OCI-LY7 (cell line): ENCODE measurements at regions not wholly inside any gene's neighbourhood (a gene's known extent, or its start where the extent isn't known, plus 50 kb on each side); places are given as distances from the start of the nearest gene placed in this dataset.

Experiments used
- BruUV-seq: library from RNA; stranded (reverse); fragments of 400-500 nt; replicated peaks from 2 replicates; lab custom pipeline; 2021; lab: Mats Ljungman, UMichigan
- CTCF ChIA-PET: fragments of 300-600 bp; sonication (Branson Sonifier 250); formaldehyde crosslinking; loops from one replicate; lab custom pipeline; 2022; ENCODE audit warnings: antibody characterized with exemption; ENCODE audit not compliant: unreplicated experiment; lab: Charles Lee
- POLR2A ChIA-PET: fragments of 300-600 bp; sonication (Branson Sonifier 250); formaldehyde crosslinking; loops from one replicate; lab custom pipeline; 2022; ENCODE audit warnings: antibody characterized with exemption; lab: Charles Lee
- DNase-seq: peaks from one replicate; pipeline ENCODE4 v3.0.0-alpha.2; 2015; ENCODE audit warnings: low spot score
- H2AFZ ChIP-seq: fragments of 200-600 bp; sonication (generic), shearing (Covaris generic); 2 replicates; pipeline ENCODE4 v1.6.1; 2014; ENCODE audit warnings: mild to moderate bottlenecking, antibody characterized with exemption, low read length, moderate library complexity
- H3K27ac ChIP-seq: fragments of 200-600 bp; sonication (generic); 2 replicates; pipeline ENCODE4 v1.5.1; 2014; ENCODE audit warnings: mixed run types, low read depth, mild to moderate bottlenecking, moderate library complexity, low read length, inconsistent platforms; ENCODE audit not compliant: poor library complexity, severe bottlenecking
- H3K36me3 ChIP-seq: fragments of 200-600 bp; sonication (generic); 2 replicates; pipeline ENCODE4 v1.6.1; 2014; ENCODE audit warnings: mild to moderate bottlenecking, antibody characterized with exemption, low read length, moderate library complexity, mixed read lengths; ENCODE audit not compliant: insufficient read depth
- H3K4me1 ChIP-seq: fragments of 200-600 bp; sonication (generic); 2 replicates; pipeline ENCODE4 v1.5.1; 2014; ENCODE audit warnings: mild to moderate bottlenecking, low read length; ENCODE audit not compliant: insufficient read depth, poor library complexity, severe bottlenecking
- H3K4me2 ChIP-seq: fragments of 200-600 bp; sonication (generic); 2 replicates; pipeline ENCODE4 v1.6.1; 2014; ENCODE audit warnings: mild to moderate bottlenecking, low read length
- H3K4me3 ChIP-seq: fragments of 200-600 bp; sonication (generic); 2 replicates; pipeline ENCODE4 v1.5.1; 2014; ENCODE audit warnings: mild to moderate bottlenecking, low read depth, low read length; ENCODE audit not compliant: poor library complexity, severe bottlenecking
- H3K79me2 ChIP-seq: fragments of 200-600 bp; sonication (generic); 2 replicates; pipeline ENCODE4 v1.6.1; 2016; ENCODE audit warnings: low read depth, mild to moderate bottlenecking, low read length, moderate library complexity, mixed read lengths; ENCODE audit not compliant: insufficient read depth
- H3K9me2 ChIP-seq: fragments of 200-600 bp; sonication (generic); 2 replicates; pipeline ENCODE4 v1.6.1; 2016; ENCODE audit warnings: mild to moderate bottlenecking, low read length, mixed read lengths; ENCODE audit not compliant: insufficient read depth
- H3K9me3 ChIP-seq: fragments of 200-600 bp; sonication (generic); 2 replicates; pipeline ENCODE4 v1.6.1; 2014; ENCODE audit warnings: mild to moderate bottlenecking, mixed run types, low read length, mixed read lengths
- H4K20me1 ChIP-seq: fragments of 200-600 bp; sonication (generic); 2 replicates; pipeline ENCODE4 v1.6.1; 2014; ENCODE audit warnings: mild to moderate bottlenecking, antibody characterized with exemption, low read length, moderate library complexity, mixed read lengths; ENCODE audit not compliant: insufficient read depth
- EZH2phosphoT487 ChIP-seq: fragments of 200-600 bp; sonication (generic); IDR thresholded peaks from 2 replicates; pipeline ENCODE4 v1.6.1; 2018; ENCODE audit warnings: low read depth, borderline replicate concordance, mild to moderate bottlenecking, mixed run types, antibody characterized with exemption, low read length, moderate library complexity, mixed read lengths
- intact Hi-C: fragments of 100-400 bp; cut with micrococcal nuclease; formaldehyde crosslinking; loops from one replicate; pipeline ENCODE4 v1.10.0; 2022; ENCODE audit not compliant: unreplicated experiment
- TF ChIP-seq, protein P1 (sequence below): fragments of 200-600 bp; sonication (generic); conservative IDR thresholded peaks from 2 replicates; pipeline ENCODE4 v1.5.1; 2014; ENCODE audit warnings: mild to moderate bottlenecking, antibody characterized with exemption, low read length, moderate library complexity, mixed read lengths

DNA sequence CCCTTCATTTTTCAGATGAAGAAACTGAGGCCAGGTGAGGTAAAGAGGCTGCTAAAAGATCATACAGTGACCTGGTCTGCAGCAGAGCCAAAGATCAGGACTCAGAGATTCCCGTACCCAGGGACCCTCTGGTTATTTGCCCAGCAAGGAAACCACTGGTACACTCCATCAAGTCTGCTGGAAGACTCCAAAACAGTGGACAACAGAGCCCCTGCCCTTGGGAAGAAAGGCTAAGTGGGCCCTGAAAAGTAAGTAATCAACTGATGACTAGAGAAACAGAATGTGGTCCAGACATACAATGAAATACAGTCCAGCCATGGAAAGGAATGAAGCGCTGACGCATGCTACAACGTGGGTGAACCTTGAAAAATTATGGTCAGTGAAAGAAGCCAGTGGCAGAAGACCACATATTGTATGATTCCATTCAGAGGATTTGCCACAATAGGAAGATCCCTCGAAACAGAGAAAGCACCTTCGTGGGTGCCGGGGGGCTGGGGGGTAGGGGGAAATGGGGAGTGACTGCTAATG, 106.4 kb downstream of the ETS2 start:
- Histone ChIP-seq H3K4me3 (no peak overlapping the region), H3K79me2 (no peaks in the 10 kb centered on the region), H3K4me1 (no peaks in the 10 kb centered on the region), H3K27ac (no peak overlapping the region), H2AFZ (no peak overlapping the region), H3K9me2 (no peaks in the 10 kb centered on the region), H3K4me2 (no peak overlapping the region), H3K9me3 (no peaks in the 10 kb centered on the region), H3K36me3 (no peaks in the 10 kb centered on the region), H4K20me1 (no peaks in the 10 kb centered on the region)
- intact Hi-C loops = no loop called here
- DNase-seq = no peak
- TF ChIP-seq, protein P1, sequence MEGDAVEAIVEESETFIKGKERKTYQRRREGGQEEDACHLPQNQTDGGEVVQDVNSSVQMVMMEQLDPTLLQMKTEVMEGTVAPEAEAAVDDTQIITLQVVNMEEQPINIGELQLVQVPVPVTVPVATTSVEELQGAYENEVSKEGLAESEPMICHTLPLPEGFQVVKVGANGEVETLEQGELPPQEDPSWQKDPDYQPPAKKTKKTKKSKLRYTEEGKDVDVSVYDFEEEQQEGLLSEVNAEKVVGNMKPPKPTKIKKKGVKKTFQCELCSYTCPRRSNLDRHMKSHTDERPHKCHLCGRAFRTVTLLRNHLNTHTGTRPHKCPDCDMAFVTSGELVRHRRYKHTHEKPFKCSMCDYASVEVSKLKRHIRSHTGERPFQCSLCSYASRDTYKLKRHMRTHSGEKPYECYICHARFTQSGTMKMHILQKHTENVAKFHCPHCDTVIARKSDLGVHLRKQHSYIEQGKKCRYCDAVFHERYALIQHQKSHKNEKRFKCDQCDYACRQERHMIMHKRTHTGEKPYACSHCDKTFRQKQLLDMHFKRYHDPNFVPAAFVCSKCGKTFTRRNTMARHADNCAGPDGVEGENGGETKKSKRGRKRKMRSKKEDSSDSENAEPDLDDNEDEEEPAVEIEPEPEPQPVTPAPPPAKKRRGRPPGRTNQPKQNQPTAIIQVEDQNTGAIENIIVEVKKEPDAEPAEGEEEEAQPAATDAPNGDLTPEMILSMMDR = no peak
- TF ChIP-seq EZH2phosphoT487 = no peak
- ChIA-PET CTCF (no interaction called here), POLR2A (interaction anchor here (0.6 kb wide), 1 partner anchor 126 kb away, joined by 3 read pairs; no protein-coding TSS in a partner anchor)
- BruUV-seq = no TSS peak

DNA sequence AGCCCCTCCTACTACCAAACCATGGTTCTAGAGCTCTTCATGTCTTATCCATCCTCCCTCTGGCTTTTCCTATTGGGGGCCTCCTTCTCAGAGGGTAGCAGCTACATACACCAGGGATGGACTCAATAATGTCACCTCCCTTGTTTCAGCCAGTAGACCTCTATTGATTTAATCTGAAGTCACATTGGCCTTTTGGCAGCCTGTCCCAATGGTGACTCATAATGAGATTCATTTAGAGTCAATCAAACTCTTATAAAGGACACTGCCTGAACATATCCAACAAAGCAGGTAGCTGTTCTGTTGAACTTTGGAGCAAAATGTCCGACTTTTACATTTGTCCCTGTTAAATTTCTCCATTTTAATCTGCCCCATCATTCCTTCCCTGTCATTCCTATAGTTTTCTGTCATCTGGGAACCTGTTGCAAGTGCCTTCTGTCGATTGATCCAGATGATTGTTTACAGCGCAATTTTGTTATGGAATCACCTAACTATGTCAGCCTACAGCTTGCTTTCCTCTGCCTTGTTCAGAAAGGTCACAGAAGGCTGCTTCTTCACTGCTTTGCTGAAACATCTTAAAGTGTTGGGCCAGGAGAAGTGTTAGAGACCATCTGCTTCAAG, 105.9 kb downstream of the ETS2 start:
- Histone ChIP-seq H2AFZ (no peak overlapping the region), H3K79me2 (no peaks in the 10 kb centered on the region), H3K4me2 (no peak overlapping the region), H3K36me3 (no peaks in the 10 kb centered on the region), H3K27ac (no peak overlapping the region), H4K20me1 (no peaks in the 10 kb centered on the region), H3K9me2 (no peaks in the 10 kb centered on the region), H3K4me3 (no peak overlapping the region), H3K9me3 (no peaks in the 10 kb centered on the region), H3K4me1 (no peaks in the 10 kb centered on the region)
- POLR2A ChIA-PET = interaction anchor here (0.6 kb wide), 1 partner anchor 126 kb away, joined by 3 read pairs; no protein-coding TSS in a partner anchor
- TF ChIP-seq, protein P1 = no peak
- no peak for TF ChIP-seq EZH2phosphoT487
- intact Hi-C loops = no loop called here
- DNase-seq = no peak
- no TSS peak for BruUV-seq
- CTCF ChIA-PET = no interaction called here

DNA sequence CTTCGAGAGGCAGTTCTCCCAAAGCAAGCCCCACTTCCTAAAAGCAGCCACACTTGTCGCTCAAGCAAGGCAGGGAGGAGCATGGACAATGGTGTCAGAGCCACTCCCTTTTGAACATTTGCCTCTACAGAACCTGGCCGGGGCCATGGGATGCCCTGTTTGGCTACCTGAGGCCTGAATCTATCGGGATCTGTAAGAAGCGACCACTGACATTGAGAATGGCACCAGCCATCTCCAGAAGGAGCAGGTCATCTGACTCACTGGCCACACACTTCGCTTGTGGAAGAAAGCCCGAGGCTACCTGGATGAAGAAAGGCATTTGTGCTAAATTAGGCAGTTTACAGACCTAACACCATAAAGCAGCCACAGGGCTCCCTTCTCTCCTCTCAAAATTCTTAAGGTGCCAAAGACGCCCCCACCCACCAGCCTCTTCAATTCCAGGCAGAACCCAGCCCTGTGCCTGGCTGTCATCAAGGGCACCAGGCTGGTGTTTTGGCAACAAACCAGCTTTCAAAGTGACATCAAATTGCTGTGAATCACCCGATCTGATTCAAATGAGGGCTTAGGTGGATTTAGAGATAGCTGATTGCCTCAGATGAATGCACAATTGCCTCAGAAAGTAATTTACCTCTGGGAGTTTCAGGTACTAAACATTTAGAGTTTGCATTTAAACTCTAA, 104.8 kb downstream of the ETS2 start:
- Histone ChIP-seq H3K27ac (no peak overlapping the region), H3K36me3 (no peaks in the 10 kb centered on the region), H3K4me2 (no peak overlapping the region), H2AFZ (no peak overlapping the region), H3K4me3 (no peak overlapping the region), H4K20me1 (no peaks in the 10 kb centered on the region), H3K79me2 (no peaks in the 10 kb centered on the region), H3K9me2 (no peaks in the 10 kb centered on the region), H3K4me1 (no peaks in the 10 kb centered on the region), H3K9me3 (no peaks in the 10 kb centered on the region)
- no peak for DNase-seq
- no TSS peak for BruUV-seq
- intact Hi-C loops = no loop called here
- POLR2A ChIA-PET = no interaction called here
- no peak for TF ChIP-seq EZH2phosphoT487
- TF ChIP-seq, protein P1 = no peak
- CTCF ChIA-PET = no interaction called here
